ENCODE measurements at regions not wholly inside any gene's neighbourhood (a gene's known extent, or its start where the extent isn't known, plus 50 kb on each side); places are given as distances from the start of the nearest gene placed in this dataset.

DNA sequence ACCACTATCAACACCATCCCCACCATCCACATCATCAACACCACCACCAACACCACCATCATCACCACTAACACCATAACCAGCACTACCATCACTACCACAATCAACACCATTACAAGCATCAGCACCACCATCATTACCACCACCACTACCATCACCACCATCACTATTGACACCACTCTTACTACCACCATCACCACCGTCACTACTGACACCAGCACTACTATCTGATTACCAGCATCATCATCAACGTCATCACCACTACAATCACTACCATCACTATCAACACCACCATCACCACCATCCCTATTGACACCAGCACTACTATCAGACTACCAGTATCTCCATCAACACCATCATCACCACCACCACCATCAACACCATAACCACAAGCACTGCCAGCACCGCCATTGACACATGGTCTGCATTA is 106.1 kb upstream of the RUNX3 start:
- DNase-seq (ENCODE audit: low spot score), result no peak

DNA sequence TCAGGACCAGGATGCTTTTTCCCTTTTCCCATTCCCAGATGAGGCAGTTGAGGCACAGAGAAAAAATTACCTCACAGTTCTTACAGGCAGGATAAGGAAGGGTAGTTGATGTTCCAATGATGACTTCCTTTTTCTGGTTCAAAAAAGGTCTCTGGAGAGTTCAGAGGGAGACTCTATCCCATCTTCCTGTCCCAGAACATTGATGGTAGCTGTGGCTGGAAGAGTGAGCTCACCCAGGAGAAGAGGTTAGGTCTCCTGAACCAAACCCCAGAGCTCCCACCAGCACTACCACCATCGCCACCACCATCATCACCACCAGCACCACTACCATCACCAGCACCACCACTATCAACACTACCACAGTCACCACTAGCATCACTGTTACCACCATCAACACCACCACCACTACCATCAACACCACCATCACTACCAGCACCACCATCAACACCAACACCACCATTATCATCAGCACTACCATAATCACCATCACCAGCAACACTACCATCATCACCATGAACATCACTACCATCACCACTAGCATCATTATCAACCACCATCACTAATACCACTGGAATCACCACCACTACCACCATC is 105.5 kb upstream of the RUNX3 start:
- DNase-seq (ENCODE audit: low spot score), result no peak

GRCh38 chr1:25034736-25035522 is 104.9 kb upstream of the RUNX3 start:
- DNase-seq (ENCODE audit: low spot score), result no peak

- DNase-seq (ENCODE audit: low spot score), result peak; percentile 14
Measured at GRCh38 chr1:25033828-25034705, 104.0 kb upstream of the RUNX3 start.

GRCh38 chr1:25033030-25033827 is 103.2 kb upstream of the RUNX3 start:
- no peak for DNase-seq (ENCODE audit: low spot score)

- DNase-seq (ENCODE audit: low spot score), result peak; percentile 58
Measured at GRCh38 chr1:25031966-25032667, 102.0 kb upstream of the RUNX3 start.

- no peak for DNase-seq (ENCODE audit: low spot score)
Measured at GRCh38 chr1:25031601-25031965, 101.5 kb upstream of the RUNX3 start.

DNA sequence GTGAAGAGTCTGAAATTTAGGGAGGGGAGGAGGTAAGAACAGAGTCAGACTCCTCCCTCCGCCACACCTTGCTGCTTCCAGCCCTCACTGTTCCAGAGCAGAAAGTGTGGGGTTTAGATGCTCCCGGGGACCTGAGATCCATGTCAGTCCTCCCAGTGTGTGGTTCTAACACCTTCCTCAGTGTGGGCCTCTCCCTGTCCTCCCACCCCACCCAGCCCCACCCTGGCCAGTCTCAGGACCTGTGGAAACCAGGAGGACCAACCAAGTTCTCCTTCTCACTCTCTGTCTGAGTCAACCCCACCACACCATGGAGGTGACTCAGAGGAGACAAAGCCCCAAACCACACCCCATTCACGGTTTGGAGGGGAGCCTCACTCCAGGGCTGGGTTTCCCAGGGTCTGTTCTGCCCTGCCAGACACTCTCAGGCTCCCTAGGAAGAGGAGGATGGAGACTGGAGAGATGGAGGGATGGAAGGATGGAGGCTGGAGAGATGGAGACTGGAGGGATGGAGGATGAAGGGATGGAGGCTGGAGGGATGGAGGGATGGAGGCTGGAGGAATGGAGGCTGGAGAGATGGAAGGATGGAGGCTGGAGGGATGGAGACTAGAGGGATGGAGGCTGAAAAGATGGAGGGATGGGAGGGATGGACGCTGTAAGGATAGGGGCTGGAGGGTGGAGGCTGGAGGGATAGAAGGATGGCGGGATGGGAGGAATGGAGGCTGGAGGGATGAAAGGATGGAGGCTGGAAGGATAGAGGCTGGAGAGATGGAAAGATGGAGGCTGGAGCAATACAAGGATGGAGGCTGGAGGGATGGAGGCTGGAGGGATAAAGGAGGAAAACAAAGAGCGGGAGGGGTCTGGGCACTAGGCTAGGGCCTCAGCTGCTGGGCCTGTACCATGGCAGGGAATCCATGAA is 100.9 kb upstream of the RUNX3 start:
- DNase-seq (ENCODE audit: low spot score), result no peak

GRCh38 chr1:25030012-25030411 is 99.9 kb upstream of the RUNX3 start:
- no peak for DNase-seq (ENCODE audit: low spot score)

DNA sequence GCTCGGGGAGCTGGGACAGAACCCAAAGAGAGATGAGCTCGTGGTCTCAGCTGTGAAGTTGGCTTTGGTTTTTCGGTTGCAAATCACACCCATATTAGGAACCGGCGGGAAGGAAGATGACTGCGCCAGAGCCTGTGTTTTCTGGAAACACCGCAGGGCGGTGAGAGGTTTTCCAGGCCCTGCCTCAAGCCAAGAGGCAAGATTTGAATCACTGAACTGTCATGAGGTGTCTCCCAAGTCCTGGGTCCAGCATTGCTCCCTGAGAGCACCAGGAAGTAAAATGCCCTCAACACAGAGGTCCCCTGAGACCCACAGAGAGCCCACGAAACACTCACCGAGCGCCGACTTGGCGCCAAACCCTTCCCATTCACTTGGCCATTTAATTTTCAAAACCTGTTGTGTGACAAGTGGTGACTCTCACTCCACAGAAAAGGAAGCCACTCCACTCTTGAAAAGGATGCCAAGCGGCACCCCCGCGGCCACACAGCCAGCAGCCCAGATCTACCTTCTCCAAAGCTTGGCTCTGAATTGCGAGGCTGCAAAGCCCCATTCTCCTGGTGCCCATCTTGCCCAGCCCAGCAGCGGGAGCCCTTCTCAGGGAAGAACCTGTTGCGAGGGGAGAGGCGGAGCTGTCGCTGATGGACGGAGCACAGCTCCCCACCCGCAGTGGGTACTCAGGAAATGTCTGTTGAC is 99.0 kb upstream of the RUNX3 start:
- no peak for DNase-seq (ENCODE audit: low spot score)

GRCh38 chr1:25028587-25028906 is 98.5 kb upstream of the RUNX3 start:
- no peak for DNase-seq (ENCODE audit: low spot score)

DNA sequence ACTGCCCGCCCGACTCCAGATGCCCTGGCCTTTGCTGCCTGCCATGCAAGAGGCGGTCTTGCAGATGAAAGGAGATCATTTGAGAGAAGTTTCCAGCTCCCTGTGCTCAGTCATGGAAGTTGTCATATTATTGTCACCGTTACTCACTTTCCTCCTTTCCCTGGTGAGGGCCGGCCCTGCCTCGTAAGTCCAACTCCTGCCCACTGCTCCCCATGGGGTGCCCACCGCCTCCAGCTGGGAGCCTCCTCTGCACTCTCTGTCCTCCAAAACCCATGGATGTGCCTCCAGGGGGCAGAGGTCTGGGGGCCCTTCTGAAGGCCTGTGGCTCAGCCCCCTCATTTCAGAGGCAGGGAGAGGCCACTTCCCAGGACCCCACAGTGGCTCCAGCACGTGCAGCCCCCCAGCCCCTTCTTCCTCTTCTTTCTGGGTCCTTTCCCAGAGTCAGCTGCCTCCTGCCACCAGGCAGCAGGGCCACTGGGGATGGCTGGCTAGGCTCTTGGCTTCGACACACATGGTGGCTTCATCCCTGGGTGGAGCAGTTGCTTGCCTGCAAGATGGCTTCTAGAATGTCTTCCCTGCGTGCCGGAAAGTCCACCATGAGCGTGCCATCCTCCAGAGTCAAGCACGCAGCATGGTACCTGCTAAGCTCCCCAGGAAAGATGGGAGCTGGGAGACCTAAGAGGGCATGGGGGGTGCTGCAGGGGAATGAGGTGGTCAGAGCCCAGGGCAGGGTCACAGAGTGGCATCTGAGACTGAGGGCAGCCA is 97.9 kb upstream of the RUNX3 start:
- no peak for DNase-seq (ENCODE audit: low spot score)

DNA sequence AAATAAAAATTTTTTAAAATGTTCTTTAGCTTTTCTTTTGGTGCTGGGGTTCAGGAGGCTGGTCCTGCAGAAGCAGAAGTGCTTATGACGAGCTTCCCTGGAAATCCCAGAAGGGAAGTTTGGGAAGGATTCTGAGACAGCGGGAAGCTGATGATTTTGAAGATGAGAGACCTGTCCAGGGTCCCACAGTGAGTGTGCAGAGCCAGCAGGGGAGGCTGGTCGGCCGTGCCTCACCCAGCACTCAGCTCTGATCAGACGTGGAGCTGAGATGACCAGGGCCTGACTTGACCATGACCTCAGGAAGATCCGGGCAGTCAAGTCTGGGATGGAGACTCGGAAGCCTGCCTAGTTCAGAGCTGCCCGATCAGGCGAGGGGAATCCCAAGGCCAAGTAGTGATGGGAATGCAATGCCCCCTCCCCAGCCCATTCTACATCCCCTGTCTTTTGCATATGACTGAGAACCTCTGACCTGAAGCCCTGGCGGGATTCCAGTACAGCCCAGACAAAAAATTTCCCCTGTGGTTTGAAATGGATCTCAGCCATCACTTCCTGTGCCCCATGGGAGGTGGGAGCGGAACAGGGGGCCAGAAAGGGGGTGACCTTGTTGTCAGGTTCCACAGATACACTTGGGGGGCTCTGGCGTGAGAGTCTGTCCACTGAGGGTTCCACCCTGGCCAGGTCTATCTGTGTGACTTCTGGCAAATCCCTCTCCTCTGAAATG is 96.8 kb upstream of the RUNX3 start:
- DNase-seq (ENCODE audit: low spot score), result no peak

- no peak for DNase-seq (ENCODE audit: low spot score)
Measured at GRCh38 chr1:25026304-25026703, 96.2 kb upstream of the RUNX3 start.

GRCh38 chr1:25024615-25025350 is 94.7 kb upstream of the RUNX3 start:
- DNase-seq (ENCODE audit: low spot score), result no peak

GRCh38 chr1:25023826-25024225 is 93.8 kb upstream of the RUNX3 start:
- DNase-seq (ENCODE audit: low spot score), result no peak

- no peak for DNase-seq (ENCODE audit: low spot score)
Measured at GRCh38 chr1:25023190-25023578, 93.1 kb upstream of the RUNX3 start.

All from putamen (tissue), 1 donor.